HepG2 (cell line): ENCODE measurements at regions not wholly inside any gene's neighbourhood (a gene's known extent, or its start where the extent isn't known, plus 50 kb on each side); places are given as distances from the start of the nearest gene placed in this dataset.

ENCODE experiments used
- ATAC-seq: fragments of 200-7000 bp; cut with Tn5 transposase; 3 replicates; pipeline ENCODE4 v1.9.1; 2020; ENCODE audit warnings: mild to moderate bottlenecking, moderate library complexity
- BruUV-seq: library from RNA; stranded (reverse); fragments of 400-500 nt; replicated peaks from 2 replicates; lab custom pipeline; 2021; lab: Mats Ljungman, UMichigan
- CTCF ChIA-PET: fragments of 300-600 bp; formaldehyde crosslinking; extraction: SDS; loops from one replicate; lab custom pipeline; 2021; ENCODE audit warnings: low total read pairs, inconsistent platforms, low intra/inter-chr PET ratio; lab: Yijun Ruan, JAX
- POLR2A ChIA-PET: fragments of 350-600 bp; sonication (Branson Sonifier 250); formaldehyde crosslinking; loops from one replicate; lab custom pipeline; 2020; ENCODE audit warnings: antibody characterized with exemption, inconsistent platforms; lab: Yijun Ruan, JAX
- DNase-seq: peaks from one replicate; pipeline ENCODE4 v3.0.0-alpha.2; 2015; ENCODE audit warnings: low spot score
- FAIRE-seq: peaks from 3 replicates; lab custom pipeline; 2011; peaks lifted over from hg19 to GRCh38; lab: Jason Lieb, UNC
- H2AFZ ChIP-seq: one replicate; pipeline ENCODE4 v1.6.1; 2011; ENCODE audit warnings: low read length, inconsistent platforms
- H3K27ac ChIP-seq: fragments of 300-600 bp; 3 replicates; pipeline ENCODE4 v1.8.0; 2011; ENCODE audit warnings: mixed run types, mild to moderate bottlenecking, mixed read lengths, low read length, inconsistent platforms; ENCODE audit not compliant: insufficient read depth; ENCODE audit errors: extremely low read length
- H3K27me3 ChIP-seq, 2 experiments: fragments of 200-600 bp in 1 of 2; 2 replicates in 1 of 2; 3 replicates in 1 of 2; pipeline versions ENCODE4 v1.6.0 to v1.8.0; 2011; ENCODE audit warnings: low read length in 2 of 2, mild to moderate bottlenecking in 2 of 2, moderate library complexity in 2 of 2, inconsistent platforms in 1 of 2; ENCODE audit not compliant: insufficient read depth in 2 of 2, control insufficient read depth in 1 of 2
- H3K36me3 ChIP-seq, 2 experiments: fragments of 200-600 bp in 1 of 2; replicated peaks in 1 of 2; 2 replicates in 1 of 2; 3 replicates in 1 of 2; pipeline versions ENCODE4 v1.5.1 to v1.8.0; 2011; ENCODE audit warnings: low read length in 2 of 2, inconsistent platforms in 1 of 2; ENCODE audit not compliant: insufficient read depth in 2 of 2, control insufficient read depth in 1 of 2
- H3K4me1 ChIP-seq: 2 replicates; pipeline ENCODE4 v1.5.1; 2012; ENCODE audit warnings: low read length, inconsistent platforms; ENCODE audit not compliant: insufficient read depth
- H3K4me2 ChIP-seq: 2 replicates; pipeline ENCODE4 v1.6.0; 2011; ENCODE audit warnings: low read depth, low read length, inconsistent platforms
- H3K4me3 ChIP-seq, 3 experiments: fragments of 200-600 bp in 1 of 3; sonication (generic), shearing (Covaris generic) in 1 of 3; replicated peaks in 1 of 3; 2 replicates each; pipeline ENCODE4 v1.5.1; 2011 to 2016; ENCODE audit warnings: low read length in 3 of 3, inconsistent platforms in 2 of 3, low read depth in 2 of 3, mild to moderate bottlenecking in 2 of 3, control low read depth in 1 of 3, mixed read lengths in 1 of 3; ENCODE audit not compliant: insufficient read depth in 1 of 3
- H3K79me2 ChIP-seq: one replicate; pipeline ENCODE4 v1.6.1; 2011; ENCODE audit warnings: low read length, inconsistent platforms; ENCODE audit not compliant: insufficient read depth
- H3K9ac ChIP-seq: 2 replicates; pipeline ENCODE4 v1.6.0; 2011; ENCODE audit warnings: mild to moderate bottlenecking, low read depth, low read length, inconsistent platforms; ENCODE audit not compliant: insufficient read depth
- H3K9me3 ChIP-seq: 2 replicates; pipeline ENCODE4 v1.5.1; 2012; ENCODE audit warnings: mild to moderate bottlenecking, low read length
- H4K20me1 ChIP-seq: 2 replicates; pipeline ENCODE4 v1.6.0; 2011; ENCODE audit warnings: inconsistent platforms, mild to moderate bottlenecking, low read length, moderate library complexity; ENCODE audit not compliant: insufficient read depth
- ATF4 ChIP-seq, 2 experiments: fragments of 450-650 bp in 1 of 2; sonication (generic) in 1 of 2; formaldehyde crosslinking; IDR thresholded peaks; 2 replicates each; pipeline versions ENCODE4 v1.5.0 to v1.8.0; 2020 to 2022; ENCODE audit warnings: mild to moderate bottlenecking in 1 of 2, missing genetic modification reagents in 1 of 2
- CEBPB ChIP-seq: IDR thresholded peaks from 2 replicates; pipeline ENCODE4 v1.6.1; 2011; ENCODE audit warnings: low read depth, low read length, improper control_type of control experiment, borderline replicate concordance
- CEBPG ChIP-seq: IDR thresholded peaks from 2 replicates; pipeline ENCODE4 v1.6.1; 2016
- PCBP2 ChIP-seq: fragments of 200-400 bp; formaldehyde crosslinking; optimal IDR thresholded peaks from 2 replicates; pipeline ENCODE3; 2018; ENCODE audit warnings: low read length, low read depth; ENCODE audit not compliant: poor library complexity, severe bottlenecking
- ZBTB4 ChIP-seq: sonication (generic); formaldehyde crosslinking; IDR thresholded peaks from 2 replicates; pipeline ENCODE4 v1.4.0; 2020; ENCODE audit warnings: missing genetic modification reagents, mild to moderate bottlenecking, borderline replicate concordance
- WGBS: methylation state at CpG from one replicate; pipeline ENCODE4 v1.1.6; 2017; ENCODE audit warnings: low lambda C conversion rate; 5-methylcytosine and 5-hydroxymethylcytosine counted together
- in situ Hi-C: cut with HindIII; loops from 2 replicates; pipeline ENCODE4 v1.10.0; 2017; ENCODE audit warnings: low pct_unique_long_range_greater_than_20kb; ENCODE audit not compliant: extremely low pct_ligation_motif_present
- intact Hi-C: fragments of 100-400 bp; cut with micrococcal nuclease; formaldehyde crosslinking; loops from one replicate; pipeline ENCODE4 v1.10.0; 2022; ENCODE audit not compliant: unreplicated experiment

- Histone ChIP-seq H2AFZ (no peak overlapping the region), H3K9ac (no peak overlapping the region), H4K20me1 (no peaks in the 10 kb centered on the region), H3K4me3 (no peak overlapping the region), H3K79me2 (no peaks in the 10 kb centered on the region), H3K9me3 (no peaks in the 10 kb centered on the region), H3K4me2 (no peak overlapping the region), H3K4me1 (peaks cover 15% of the 10 kb centered on the region), H3K36me3 (no peaks in the 10 kb centered on the region), H3K27ac (no peak overlapping the region), H3K27me3 (no peaks in the 10 kb centered on the region; a peak in 3 of 5 replicates)
- 30% methylated on average over 5 of the region's 5 CpGs for WGBS
- TF ChIP-seq ATF4 (CRISPR knock-in tag; IDR thresholded peaks at IDR 0.05) (peak in 1 of 2 experiments; percentile 48; a peak in 1 of 4 replicates), CEBPB (peak; percentile 27; the same call in 1 of the 2 replicates), ZBTB4 (CRISPR knock-in tag) (no peak), PCBP2 (peak; percentile 84), CEBPG (CRISPR knock-in tag) (0 out of 2 replicates have a peak, but pooled peaks have one; percentile 17)
- DNase-seq (no peak), FAIRE-seq (no peak), ATAC-seq (no peak)
- POLR2A ChIA-PET, result no interaction called here
- CTCF ChIA-PET, result no interaction called here
- in situ Hi-C loops (no loop called here), intact Hi-C loops (loop anchor here (5.0 kb wide), 2 partner anchors 48 to 88 kb away; no protein-coding TSS in a partner anchor)
- no TSS peak for BruUV-seq
Observed at GRCh38 chr10:86594535-86594934, 59.8 kb upstream of the OPN4 start.
